ENCODE measurements at regions not wholly inside any gene's neighbourhood (a gene's known extent, or its start where the extent isn't known, plus 50 kb on each side); places are given as distances from the start of the nearest gene placed in this dataset.

DNA sequence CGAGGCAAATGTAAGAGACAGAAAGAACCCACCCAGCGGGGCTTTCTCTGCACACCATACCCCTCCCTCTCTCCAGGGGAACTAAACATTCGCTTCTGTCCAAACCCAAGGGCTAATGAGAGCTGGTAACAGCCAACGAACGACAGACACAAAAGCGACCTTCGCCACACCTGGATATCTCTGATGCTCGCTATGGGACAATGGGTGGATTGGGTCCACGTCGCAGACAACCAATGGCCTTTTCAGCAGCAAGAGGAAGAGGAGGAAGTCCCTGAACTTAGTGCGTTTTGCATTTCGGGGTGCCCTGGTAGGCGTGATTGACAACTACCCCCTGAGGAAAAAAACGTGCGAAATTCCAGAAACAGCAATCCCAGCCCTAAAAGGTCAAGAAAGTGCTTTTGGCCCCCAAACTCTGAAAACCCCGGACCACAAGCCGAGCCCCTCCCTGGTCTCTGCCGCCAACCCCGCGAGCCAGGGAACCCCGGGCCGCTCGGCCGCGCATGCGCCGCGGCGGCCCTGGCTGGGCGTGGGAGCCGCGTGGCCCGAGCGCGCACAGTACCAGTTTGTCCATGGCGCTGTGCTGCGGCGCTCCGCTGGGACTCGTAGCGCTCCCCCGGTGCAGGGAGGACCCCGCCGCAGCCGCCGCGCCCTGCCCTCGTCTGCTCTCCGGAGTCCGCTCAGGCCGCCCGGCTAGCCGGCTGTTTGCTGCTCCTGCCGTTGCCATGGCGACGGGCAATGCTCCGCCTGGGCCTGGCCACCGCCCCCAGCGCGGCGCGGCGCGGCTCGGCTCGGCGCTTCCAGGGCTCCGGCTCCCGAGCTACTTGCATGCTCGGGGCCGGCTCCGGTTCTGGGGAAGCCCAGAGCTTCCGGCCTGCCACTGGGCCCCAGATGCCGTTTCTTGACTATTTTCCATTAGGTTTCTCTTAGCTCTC lies 66.9 kb upstream of the DNAH5 start:
- DNase-seq = peak; percentile 72

GRCh38 chr5:14009575-14009974 lies 65.1 kb upstream of the DNAH5 start:
- DNase-seq = peak; percentile 45

- DNase-seq = peak; percentile 57
These were observed 64.4 kb upstream of the DNAH5 start for GRCh38 chr5:14008819-14009311.

GRCh38 chr5:14006823-14007520 lies 62.5 kb upstream of the DNAH5 start:
- no peak for DNase-seq

- no peak for DNase-seq
These were observed 60.3 kb upstream of the DNAH5 start for GRCh38 chr5:14004598-14005394.

- no peak for DNase-seq
These were observed 59.4 kb upstream of the DNAH5 start for GRCh38 chr5:14003936-14004335.

- no peak for DNase-seq
These were observed 59.0 kb upstream of the DNAH5 start for GRCh38 chr5:14003513-14003912.

DNA sequence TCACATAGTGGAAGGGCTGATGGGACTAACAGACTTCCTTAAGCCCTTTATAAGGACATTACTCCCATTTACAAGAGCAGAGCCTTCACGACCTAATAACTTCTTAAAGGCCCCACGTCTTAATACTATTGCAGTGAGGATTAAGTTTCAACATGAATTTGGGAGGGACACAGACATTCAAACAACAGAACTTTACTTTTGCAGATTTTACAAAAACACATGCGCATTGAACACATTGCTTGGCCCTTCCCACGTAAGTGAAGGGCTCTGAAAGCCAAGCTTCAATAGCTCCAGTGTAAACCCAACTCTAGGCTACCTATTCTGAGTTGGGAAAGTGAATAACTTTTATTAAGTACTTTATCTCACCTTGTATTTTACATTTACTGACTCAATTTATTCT lies 53.8 kb upstream of the DNAH5 start:
- DNase-seq = no peak

GRCh38 chr5:13997514-13997913 lies 53.0 kb upstream of the DNAH5 start:
- no peak for DNase-seq

DNA sequence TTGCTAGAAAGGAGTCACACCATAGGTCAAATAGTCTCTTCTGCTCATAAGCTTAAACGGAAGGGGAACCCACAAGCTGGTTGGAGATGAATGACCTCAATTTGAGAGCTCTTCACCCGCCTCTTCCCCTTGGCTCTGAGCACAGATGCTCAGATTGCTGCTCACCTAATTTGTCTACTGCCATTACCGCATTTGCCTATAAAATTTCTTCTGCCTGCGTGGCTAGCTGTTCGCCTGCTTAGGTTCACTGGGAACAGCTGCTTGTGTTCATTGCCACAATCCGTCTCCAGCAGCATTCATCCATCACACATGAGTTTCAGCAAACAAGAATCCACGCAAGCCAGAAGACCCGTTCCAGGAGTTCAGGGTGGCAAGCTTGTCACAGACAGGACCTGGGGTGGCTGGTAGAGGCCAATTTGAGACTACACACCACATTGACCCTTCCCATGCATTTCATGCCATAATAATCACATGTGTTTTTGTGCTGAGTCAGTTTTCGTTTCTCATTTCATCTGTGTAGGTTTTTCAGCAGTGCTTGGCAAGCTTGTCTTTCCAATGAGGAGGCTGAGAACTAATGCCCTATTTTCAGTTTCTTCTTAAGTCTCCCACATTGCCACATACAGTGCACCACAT lies 50.2 kb upstream of the DNAH5 start:
- DNase-seq = peak; percentile 29
